ENCODE measurements at regions not wholly inside any gene's neighbourhood (a gene's known extent, or its start where the extent isn't known, plus 50 kb on each side); places are given as distances from the start of the nearest gene placed in this dataset.

GRCh38 chr1:114290341-114290740, 136.7 kb upstream of the SYT6 start:
- intact Hi-C loops (cut with DNase I): no loop called here
- no peak for DNase-seq (ENCODE audit: low spot score)
- Histone ChIP-seq H3K36me3 (no peaks in the 10 kb centered on the region), H3K4me3 (no peak overlapping the region), H3K4me1 (replicated peaks) (no peaks in the 10 kb centered on the region), H3K27me3 (replicated peaks; ENCODE audit: insufficient read depth) (no peaks in the 10 kb centered on the region), H3K9me3 (no peaks in the 10 kb centered on the region), H3K27ac (no peak overlapping the region)
- TF ChIP-seq, protein P1, sequence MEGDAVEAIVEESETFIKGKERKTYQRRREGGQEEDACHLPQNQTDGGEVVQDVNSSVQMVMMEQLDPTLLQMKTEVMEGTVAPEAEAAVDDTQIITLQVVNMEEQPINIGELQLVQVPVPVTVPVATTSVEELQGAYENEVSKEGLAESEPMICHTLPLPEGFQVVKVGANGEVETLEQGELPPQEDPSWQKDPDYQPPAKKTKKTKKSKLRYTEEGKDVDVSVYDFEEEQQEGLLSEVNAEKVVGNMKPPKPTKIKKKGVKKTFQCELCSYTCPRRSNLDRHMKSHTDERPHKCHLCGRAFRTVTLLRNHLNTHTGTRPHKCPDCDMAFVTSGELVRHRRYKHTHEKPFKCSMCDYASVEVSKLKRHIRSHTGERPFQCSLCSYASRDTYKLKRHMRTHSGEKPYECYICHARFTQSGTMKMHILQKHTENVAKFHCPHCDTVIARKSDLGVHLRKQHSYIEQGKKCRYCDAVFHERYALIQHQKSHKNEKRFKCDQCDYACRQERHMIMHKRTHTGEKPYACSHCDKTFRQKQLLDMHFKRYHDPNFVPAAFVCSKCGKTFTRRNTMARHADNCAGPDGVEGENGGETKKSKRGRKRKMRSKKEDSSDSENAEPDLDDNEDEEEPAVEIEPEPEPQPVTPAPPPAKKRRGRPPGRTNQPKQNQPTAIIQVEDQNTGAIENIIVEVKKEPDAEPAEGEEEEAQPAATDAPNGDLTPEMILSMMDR (IDR thresholded peaks at IDR 0.05): no peak
- TF ChIP-seq POLR2A (IDR thresholded peaks at IDR 0.05): no peak
- TF ChIP-seq POLR2AphosphoS5 (IDR thresholded peaks at IDR 0.05): no peak
- WGBS: 73% methylated on average over 4 of the region's 4 CpGs

DNA sequence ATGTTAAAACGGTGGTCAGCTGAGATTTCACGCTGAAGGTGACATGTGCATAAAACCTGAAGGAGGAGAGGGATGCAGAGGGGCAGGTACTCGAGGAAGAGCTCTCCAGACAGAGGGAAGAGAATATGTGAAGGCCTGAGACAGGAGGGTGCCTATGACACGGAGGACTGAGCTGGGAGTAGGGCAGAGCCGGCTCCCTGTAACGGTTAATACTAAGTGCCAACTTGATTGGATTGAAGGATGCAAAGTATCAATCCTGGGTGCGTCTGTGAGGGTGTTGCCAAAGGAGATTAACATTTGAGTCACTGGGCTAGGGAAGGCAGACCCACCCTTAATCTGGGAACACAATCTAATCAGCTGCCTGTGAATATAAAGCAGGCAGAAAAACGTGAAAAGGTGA, 136.2 kb upstream of the SYT6 start:
- H3K27ac ChIP-seq: no peak overlapping the region
- H3K36me3 ChIP-seq: no peaks in the 10 kb centered on the region
- no peak for TF ChIP-seq POLR2A (IDR thresholded peaks at IDR 0.05)
- WGBS: 63% methylated on average over 8 of the region's 8 CpGs
- H3K27me3 ChIP-seq (replicated peaks; ENCODE audit: insufficient read depth): no peaks in the 10 kb centered on the region
- intact Hi-C loops (cut with DNase I): no loop called here
- DNase-seq (ENCODE audit: low spot score): no peak
- H3K9me3 ChIP-seq: no peaks in the 10 kb centered on the region
- no peak overlapping the region for H3K4me3 ChIP-seq
- H3K4me1 ChIP-seq (replicated peaks): no peaks in the 10 kb centered on the region

GRCh38 chr1:114289306-114289705, 135.6 kb upstream of the SYT6 start:
- TF ChIP-seq POLR2AphosphoS5 (IDR thresholded peaks at IDR 0.05) (no peak), POLR2A (IDR thresholded peaks at IDR 0.05) (no peak)
- TF ChIP-seq, protein P1 (IDR thresholded peaks at IDR 0.05): no peak
- Histone ChIP-seq H3K4me3 (no peak overlapping the region), H3K36me3 (no peaks in the 10 kb centered on the region), H3K27ac (no peak overlapping the region), H3K4me1 (replicated peaks) (no peaks in the 10 kb centered on the region), H3K9me3 (no peaks in the 10 kb centered on the region), H3K27me3 (replicated peaks; ENCODE audit: insufficient read depth) (no peaks in the 10 kb centered on the region)
- 82% methylated on average over 9 of the region's 9 CpGs for WGBS
- no peak for DNase-seq (ENCODE audit: low spot score)
- intact Hi-C loops (cut with DNase I): no loop called here

DNA sequence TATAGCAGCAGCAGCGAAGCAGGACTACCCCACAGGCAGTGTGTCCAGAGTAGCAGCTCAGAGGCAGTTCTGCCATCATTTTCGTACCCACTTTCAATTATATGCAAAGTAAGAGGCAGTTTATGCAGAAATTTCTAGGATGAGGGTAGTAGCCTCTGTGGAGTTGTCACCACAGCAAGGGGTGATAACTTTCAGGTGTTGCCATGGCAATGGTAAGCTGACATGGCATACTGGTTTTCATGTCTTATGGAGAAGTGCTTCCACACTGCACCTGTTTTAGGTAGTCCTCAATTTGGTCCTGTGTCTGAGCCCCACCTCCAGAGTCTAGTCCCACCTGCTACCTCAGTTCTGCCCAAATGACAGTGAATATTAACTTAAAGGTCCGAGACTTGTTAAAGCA, 133.3 kb upstream of the SYT6 start:
- Histone ChIP-seq H3K27ac (no peak overlapping the region), H3K27me3 (replicated peaks; ENCODE audit: insufficient read depth) (no peaks in the 10 kb centered on the region), H3K36me3 (no peaks in the 10 kb centered on the region), H3K4me1 (replicated peaks) (no peaks in the 10 kb centered on the region), H3K4me3 (no peak overlapping the region), H3K9me3 (no peaks in the 10 kb centered on the region)
- intact Hi-C loops (cut with DNase I): no loop called here
- DNase-seq (ENCODE audit: low spot score): no peak
- TF ChIP-seq, protein P1 (IDR thresholded peaks at IDR 0.05): no peak
- TF ChIP-seq POLR2A (IDR thresholded peaks at IDR 0.05): no peak
- TF ChIP-seq POLR2AphosphoS5 (IDR thresholded peaks at IDR 0.05): no peak
- WGBS: 83% methylated on average over 3 of the region's 3 CpGs

DNA sequence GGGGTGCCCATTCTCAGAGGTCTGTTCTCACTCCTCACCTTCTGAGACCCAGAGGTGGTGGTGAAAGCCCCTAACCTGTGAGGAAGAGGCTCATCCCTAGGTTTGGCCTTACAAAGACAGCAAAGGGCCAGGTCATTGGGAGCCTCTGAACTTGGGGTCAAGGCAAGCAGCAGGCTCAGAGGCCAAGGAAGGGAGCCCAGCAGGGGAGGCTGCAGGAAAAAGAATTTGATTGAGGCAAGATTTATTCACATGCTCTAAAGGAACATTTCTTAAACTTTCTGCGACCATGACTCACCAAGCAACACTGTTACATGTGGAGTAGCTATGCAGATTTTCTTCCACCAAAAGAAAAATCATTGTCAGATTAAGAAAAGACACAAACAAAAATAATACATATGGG, 132.5 kb upstream of the SYT6 start:
- DNase-seq (ENCODE audit: low spot score): no peak
- Histone ChIP-seq H3K27me3 (replicated peaks; ENCODE audit: insufficient read depth) (no peaks in the 10 kb centered on the region), H3K4me3 (no peak overlapping the region), H3K36me3 (no peaks in the 10 kb centered on the region), H3K4me1 (replicated peaks) (no peaks in the 10 kb centered on the region), H3K27ac (no peak overlapping the region), H3K9me3 (no peaks in the 10 kb centered on the region)
- 53% methylated on average over 1 of the region's 1 CpG for WGBS
- intact Hi-C loops (cut with DNase I): no loop called here
- TF ChIP-seq POLR2AphosphoS5 (IDR thresholded peaks at IDR 0.05): no peak
- no peak for TF ChIP-seq POLR2A (IDR thresholded peaks at IDR 0.05)
- TF ChIP-seq, protein P1 (IDR thresholded peaks at IDR 0.05): no peak

Measured in prostate gland (tissue), 2 donors.